SK-N-SH (cell line): ENCODE measurements at regions not wholly inside any gene's neighbourhood (a gene's known extent, or its start where the extent isn't known, plus 50 kb on each side); places are given as distances from the start of the nearest gene placed in this dataset.
A peak's percentile ranks its signal among the peaks of the same experiment; 100 is the strongest.

ENCODE experiments used
- CTCF ChIA-PET: fragments of 300-600, 350-600 bp; formaldehyde crosslinking; extraction: SDS; loops from one replicate; lab custom pipeline; 2021; lab: Yijun Ruan, JAX
- POLR2A ChIA-PET: fragments of 350-600 bp; sonication (Branson Sonifier 250); formaldehyde crosslinking; extraction: SDS; loops from one replicate; lab custom pipeline; 2020; ENCODE audit warnings: antibody characterized with exemption, inconsistent platforms; lab: Yijun Ruan, JAX
- DNase-seq: peaks from one replicate; pipeline ENCODE4 v3.0.0; 2012
- H2AFZ ChIP-seq: fragments of 200-600 bp; sonication (generic); 2 replicates; pipeline ENCODE4 v1.8.1; 2016; ENCODE audit warnings: antibody characterized with exemption, mild to moderate bottlenecking, low read depth
- H3F3A ChIP-seq: fragments of 200-600 bp; sonication (generic); replicated peaks from 2 replicates; pipeline ENCODE3; 2016; ENCODE audit warnings: antibody characterized with exemption, mild to moderate bottlenecking; ENCODE audit not compliant: insufficient read depth
- H3K27ac ChIP-seq, 2 experiments: fragments of 200-500 bp in 1 of 2; fragments of 200-600 bp in 1 of 2; sonication (Bioruptor generic) in 1 of 2; sonication (generic), shearing (Covaris generic) in 1 of 2; 2 replicates each; pipeline versions ENCODE4 v1.5.1 to v1.6.1; 2014 to 2016; ENCODE audit warnings: low read depth in 2 of 2, inconsistent platforms in 1 of 2, low read length in 1 of 2, mild to moderate bottlenecking in 1 of 2, mixed read lengths in 1 of 2
- H3K27me3 ChIP-seq: fragments of 200-600 bp; sonication (generic), shearing (Covaris generic); 2 replicates; pipeline ENCODE4 v1.6.1; 2016; ENCODE audit warnings: mixed run types; ENCODE audit not compliant: insufficient read depth
- H3K36me3 ChIP-seq, 2 experiments: fragments of 200-500 bp in 1 of 2; fragments of 200-600 bp in 1 of 2; sonication (Bioruptor generic) in 1 of 2; sonication (generic) in 1 of 2; replicated peaks in 1 of 2; 2 replicates each; pipeline versions ENCODE3 to v1.5.1; 2014 to 2016; ENCODE audit warnings: low read length in 1 of 2, mild to moderate bottlenecking in 1 of 2; ENCODE audit not compliant: insufficient read depth in 2 of 2, control insufficient read depth in 1 of 2
- H3K4me1 ChIP-seq, 2 experiments: fragments of 200-500 bp in 1 of 2; fragments of 200-600 bp in 1 of 2; sonication (Bioruptor generic) in 1 of 2; sonication (generic), shearing (Covaris generic) in 1 of 2; 2 replicates each; pipeline versions ENCODE4 v1.5.1 to v1.6.1; 2014 to 2016; ENCODE audit warnings: low read depth in 1 of 2, low read length in 1 of 2, mixed run types in 1 of 2; ENCODE audit not compliant: insufficient read depth in 2 of 2, control insufficient read depth in 1 of 2
- H3K4me2 ChIP-seq: fragments of 200-600 bp; sonication (generic), shearing (Covaris generic); 2 replicates; pipeline ENCODE4 v1.6.1; 2017; ENCODE audit warnings: mixed run types
- H3K4me3 ChIP-seq, 2 experiments: fragments of 200-500 bp in 1 of 2; fragments of 200-600 bp in 1 of 2; sonication (Bioruptor generic) in 1 of 2; sonication (generic), shearing (Covaris generic) in 1 of 2; 2 replicates each; pipeline versions ENCODE4 v1.5.1 to v1.8.1; 2014 to 2016; ENCODE audit warnings: low read depth in 2 of 2, inconsistent platforms in 1 of 2, low read length in 1 of 2, mild to moderate bottlenecking in 1 of 2, mixed read lengths in 1 of 2, moderate library complexity in 1 of 2
- H3K79me2 ChIP-seq: fragments of 200-600 bp; sonication (generic); 2 replicates; pipeline ENCODE4 v1.8.1; 2017; ENCODE audit warnings: mild to moderate bottlenecking; ENCODE audit not compliant: insufficient read depth
- H3K9ac ChIP-seq: fragments of 200-600 bp; sonication (generic); 2 replicates; pipeline ENCODE4 v1.6.1; 2017; ENCODE audit warnings: mixed run types
- H3K9me2 ChIP-seq: fragments of 200-600 bp; sonication (generic); 2 replicates; pipeline ENCODE4 v1.6.1; 2017; ENCODE audit warnings: mixed run types
- H3K9me3 ChIP-seq: fragments of 200-600 bp; sonication (generic); 2 replicates; pipeline ENCODE4 v1.6.1; 2017; ENCODE audit warnings: mixed run types, mild to moderate bottlenecking, moderate library complexity
- H4K20me1 ChIP-seq: fragments of 200-600 bp; sonication (generic); 2 replicates; pipeline ENCODE4 v1.6.1; 2017; ENCODE audit warnings: mild to moderate bottlenecking, mixed run types; ENCODE audit not compliant: insufficient read depth
- CHD2 ChIP-seq: fragments of 150-350 bp; IDR thresholded peaks from 2 replicates; pipeline ENCODE4 v1.6.1; 2018; ENCODE audit warnings: low read length; ENCODE audit not compliant: partially characterized antibody
- ELF1 ChIP-seq: IDR thresholded peaks from 2 replicates; pipeline ENCODE4 v1.4.0; 2012
- EP300 ChIP-seq, 2 experiments: IDR thresholded peaks; 2 replicates each; pipeline versions ENCODE4 v1.4.0 to v1.6.1; 2012; ENCODE audit warnings: borderline replicate concordance in 1 of 2, low read depth in 1 of 2, low read length in 1 of 2
- EZH2phosphoT487 ChIP-seq: fragments of 200-600 bp; sonication (generic); IDR thresholded peaks from 2 replicates; pipeline ENCODE4 v1.6.1; 2017; ENCODE audit warnings: low read depth, mixed run types, mild to moderate bottlenecking, antibody characterized with exemption, moderate library complexity, borderline replicate concordance
- FOXJ3 ChIP-seq: sonication (generic); formaldehyde crosslinking; IDR thresholded peaks from 2 replicates; pipeline ENCODE4 v1.5.1; 2020; ENCODE audit warnings: mild to moderate bottlenecking, missing genetic modification reagents
- FOXM1 ChIP-seq: IDR thresholded peaks from 2 replicates; pipeline ENCODE4 v1.4.0; 2012; ENCODE audit warnings: low read depth, mild to moderate bottlenecking
- GABPA ChIP-seq: IDR thresholded peaks from 2 replicates; pipeline ENCODE4 v1.4.0; 2012; ENCODE audit warnings: low read depth, mild to moderate bottlenecking
- GATA2 ChIP-seq: sonication (generic); formaldehyde crosslinking; IDR thresholded peaks from 2 replicates; pipeline ENCODE4 v1.5.0; 2020; ENCODE audit warnings: mild to moderate bottlenecking, missing genetic modification reagents
- JUND ChIP-seq: IDR thresholded peaks from 2 replicates; pipeline ENCODE4 v1.4.0; 2012
- MEF2A ChIP-seq: IDR thresholded peaks from 2 replicates; pipeline ENCODE4 v1.4.0; 2012; ENCODE audit warnings: low read depth, borderline replicate concordance
- MXI1 ChIP-seq: IDR thresholded peaks from 2 replicates; pipeline ENCODE4 v1.6.1; 2012; ENCODE audit warnings: mild to moderate bottlenecking, low read depth, low read length, improper control_type of control experiment
- NFIC ChIP-seq: IDR thresholded peaks from 2 replicates; pipeline ENCODE4 v1.4.0; 2012; ENCODE audit warnings: borderline replicate concordance
- POLR2AphosphoS5 ChIP-seq: IDR thresholded peaks from 2 replicates; pipeline ENCODE4 v1.6.1; 2012; ENCODE audit warnings: low read depth, low read length
- RAD21 ChIP-seq: IDR thresholded peaks from 2 replicates; pipeline ENCODE4 v1.6.1; 2012; ENCODE audit warnings: mild to moderate bottlenecking, low read length
- RCOR1 ChIP-seq: fragments of 150-350 bp; IDR thresholded peaks from 2 replicates; pipeline ENCODE4 v1.6.1; 2017; ENCODE audit warnings: antibody characterized with exemption, low read length
- RFX5 ChIP-seq: IDR thresholded peaks from 2 replicates; pipeline ENCODE4 v1.6.1; 2012; ENCODE audit warnings: mild to moderate bottlenecking, improper control_type of control experiment, low read length
- SIN3A ChIP-seq: IDR thresholded peaks from 2 replicates; pipeline ENCODE4 v1.6.1; 2012; ENCODE audit warnings: low read depth, mild to moderate bottlenecking, low read length, moderate library complexity, borderline replicate concordance
- TAF1 ChIP-seq: IDR thresholded peaks from 2 replicates; pipeline ENCODE4 v1.6.1; 2012; ENCODE audit warnings: low read depth, mild to moderate bottlenecking, low read length, moderate library complexity, borderline replicate concordance
- TCF12 ChIP-seq: IDR thresholded peaks from 2 replicates; pipeline ENCODE4 v1.4.0; 2012
- TEAD4 ChIP-seq: IDR thresholded peaks from 2 replicates; pipeline ENCODE4 v1.4.0; 2012; ENCODE audit warnings: mild to moderate bottlenecking, borderline replicate concordance; ENCODE audit not compliant: insufficient read depth
- WGBS: methylation state at CpG from one replicate; pipeline ENCODE4 v1.1.6; 2017; ENCODE audit warnings: low lambda C conversion rate; 5-methylcytosine and 5-hydroxymethylcytosine counted together
- TF ChIP-seq, protein P1 (sequence below): IDR thresholded peaks from 2 replicates; pipeline ENCODE4; 2012
- TF ChIP-seq, protein P2 (sequence below): IDR thresholded peaks from 2 replicates; pipeline ENCODE4 v1.4.0; 2012; ENCODE audit warnings: low read depth, borderline replicate concordance
- TF ChIP-seq, protein P3 (sequence below): IDR thresholded peaks from 2 replicates; pipeline ENCODE4 v1.4.0; 2012; ENCODE audit warnings: low read depth, borderline replicate concordance
- TF ChIP-seq, protein P4 (sequence below): fragments of 150-350 bp; IDR thresholded peaks from 2 replicates; pipeline ENCODE4 v1.6.1; 2016; ENCODE audit warnings: mild to moderate bottlenecking, low read depth, low read length
- TF ChIP-seq, protein P5 (sequence below): fragments of 200-600 bp; sonication (generic); IDR thresholded peaks from 2 replicates; pipeline ENCODE4 v1.6.1; 2017; ENCODE audit warnings: antibody characterized with exemption, mild to moderate bottlenecking, moderate library complexity
- TF ChIP-seq, protein P6 (sequence below): fragments of 150-350 bp; IDR thresholded peaks from 2 replicates; pipeline ENCODE4 v1.6.1; 2017; ENCODE audit warnings: antibody characterized with exemption, low read length, low read depth, borderline replicate concordance

DNA sequence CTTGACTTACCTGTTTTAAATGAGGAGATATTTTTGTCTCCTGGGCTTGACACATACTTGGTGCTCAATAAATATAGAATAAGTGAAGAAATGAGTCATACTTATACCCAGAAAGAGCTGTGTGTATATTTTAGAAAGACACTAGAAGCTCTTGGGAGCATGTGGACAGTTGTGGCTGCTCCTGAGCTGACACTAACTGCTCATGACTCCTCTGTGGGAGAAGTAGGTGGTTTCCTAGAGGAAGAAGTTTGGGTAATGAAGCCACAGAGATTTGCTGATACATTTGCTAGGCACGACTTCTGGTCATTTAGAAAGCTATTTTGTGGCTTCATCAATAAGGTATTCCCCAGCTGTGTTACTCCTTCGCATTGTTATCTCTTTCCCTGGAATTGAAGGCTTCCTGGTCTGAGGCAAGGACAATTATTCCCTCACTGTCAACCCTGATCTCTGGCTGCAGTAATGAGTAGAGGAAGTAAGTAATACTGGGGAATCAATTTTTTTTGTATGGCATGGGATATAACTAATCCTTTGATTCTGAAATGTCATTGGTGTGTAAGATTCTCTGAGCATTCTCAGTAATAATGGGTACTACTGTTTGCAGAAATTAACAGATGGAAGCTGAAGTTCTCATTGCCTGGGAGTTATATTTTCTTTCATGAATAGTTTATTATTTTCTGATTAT is 79.6 kb upstream of the DCBLD2 start:
- Histone ChIP-seq H3K9me2 (no peaks in the 10 kb centered on the region), H3K4me3 (peak overlapping the region in 1 of 2 experiments; percentile 52; a peak in 3 of 4 replicates), H3K4me1 (peaks cover 7 to 37% of the 10 kb centered on the region in 2 experiments), H2AFZ (0 out of 2 replicates have a peak overlapping the region, but pooled peaks have one; percentile 37), H3K79me2 (peaks cover 62% of the 10 kb centered on the region), H3K9me3 (no peaks in the 10 kb centered on the region), H3K27me3 (no peaks in the 10 kb centered on the region), H3K4me2 (peak overlapping the region; percentile 74), H3K36me3 (peaks cover 0 to 14% of the 10 kb centered on the region in 2 experiments), H4K20me1 (no peaks in the 10 kb centered on the region), H3K27ac (peak overlapping the region; percentile 16 to 94; a peak in 3 of 4 replicates), H3K9ac (peak overlapping the region; percentile 74), H3F3A (peaks cover 71% of the 10 kb centered on the region)
- CTCF ChIA-PET: interaction anchor here (1.2 to 1.6 kb wide), 3 partner anchors 13 to 164 kb away, joined by 3 to 6 read pairs (median 4); no protein-coding TSS in a partner anchor
- no peak for DNase-seq
- POLR2A ChIA-PET: no interaction called here
- WGBS: 10% methylated on average over 2 of the region's 2 CpGs
- TF ChIP-seq ELF1 (peak; percentile 47; the same call in 1 of the 2 replicates), MXI1 (no peak), SIN3A (peak; percentile 72; the same call in 1 of the 2 replicates), NFIC (peak; percentile 50), RCOR1 (no peak), RFX5 (no peak), EP300 (IDR thresholded peaks at IDR 0.05; ENCODE audit: borderline replicate concordance in 1 of 2, low read depth in 1 of 2, low read length in 1 of 2) (peak; percentile 38 to 65), EZH2phosphoT487 (no peak), TCF12 (peak; percentile 73), TAF1 (no peak), RAD21 (no peak), GABPA (0 out of 2 replicates have a peak, but pooled peaks have one; percentile 21), CHD2 (no peak), MEF2A (peak; percentile 57; the same call in 1 of the 2 replicates), FOXJ3 (CRISPR knock-in tag) (no peak), POLR2AphosphoS5 (peak; percentile 36; the same call in 1 of the 2 replicates), FOXM1 (peak; percentile 70; the same call in 1 of the 2 replicates), TEAD4 (0 out of 2 replicates have a peak, but pooled peaks have one; percentile 52), GATA2 (no peak), JUND (peak; percentile 43; the same call in 1 of the 2 replicates)
- TF ChIP-seq, protein P1, sequence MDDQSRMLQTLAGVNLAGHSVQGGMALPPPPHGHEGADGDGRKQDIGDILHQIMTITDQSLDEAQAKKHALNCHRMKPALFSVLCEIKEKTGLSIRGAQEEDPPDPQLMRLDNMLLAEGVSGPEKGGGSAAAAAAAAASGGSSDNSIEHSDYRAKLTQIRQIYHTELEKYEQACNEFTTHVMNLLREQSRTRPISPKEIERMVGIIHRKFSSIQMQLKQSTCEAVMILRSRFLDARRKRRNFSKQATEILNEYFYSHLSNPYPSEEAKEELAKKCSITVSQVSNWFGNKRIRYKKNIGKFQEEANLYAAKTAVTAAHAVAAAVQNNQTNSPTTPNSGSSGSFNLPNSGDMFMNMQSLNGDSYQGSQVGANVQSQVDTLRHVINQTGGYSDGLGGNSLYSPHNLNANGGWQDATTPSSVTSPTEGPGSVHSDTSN: peak; percentile 66
- TF ChIP-seq, protein P2, sequence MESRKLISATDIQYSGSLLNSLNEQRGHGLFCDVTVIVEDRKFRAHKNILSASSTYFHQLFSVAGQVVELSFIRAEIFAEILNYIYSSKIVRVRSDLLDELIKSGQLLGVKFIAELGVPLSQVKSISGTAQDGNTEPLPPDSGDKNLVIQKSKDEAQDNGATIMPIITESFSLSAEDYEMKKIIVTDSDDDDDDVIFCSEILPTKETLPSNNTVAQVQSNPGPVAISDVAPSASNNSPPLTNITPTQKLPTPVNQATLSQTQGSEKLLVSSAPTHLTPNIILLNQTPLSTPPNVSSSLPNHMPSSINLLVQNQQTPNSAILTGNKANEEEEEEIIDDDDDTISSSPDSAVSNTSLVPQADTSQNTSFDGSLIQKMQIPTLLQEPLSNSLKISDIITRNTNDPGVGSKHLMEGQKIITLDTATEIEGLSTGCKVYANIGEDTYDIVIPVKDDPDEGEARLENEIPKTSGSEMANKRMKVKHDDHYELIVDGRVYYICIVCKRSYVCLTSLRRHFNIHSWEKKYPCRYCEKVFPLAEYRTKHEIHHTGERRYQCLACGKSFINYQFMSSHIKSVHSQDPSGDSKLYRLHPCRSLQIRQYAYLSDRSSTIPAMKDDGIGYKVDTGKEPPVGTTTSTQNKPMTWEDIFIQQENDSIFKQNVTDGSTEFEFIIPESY: no peak
- TF ChIP-seq, protein P3, sequence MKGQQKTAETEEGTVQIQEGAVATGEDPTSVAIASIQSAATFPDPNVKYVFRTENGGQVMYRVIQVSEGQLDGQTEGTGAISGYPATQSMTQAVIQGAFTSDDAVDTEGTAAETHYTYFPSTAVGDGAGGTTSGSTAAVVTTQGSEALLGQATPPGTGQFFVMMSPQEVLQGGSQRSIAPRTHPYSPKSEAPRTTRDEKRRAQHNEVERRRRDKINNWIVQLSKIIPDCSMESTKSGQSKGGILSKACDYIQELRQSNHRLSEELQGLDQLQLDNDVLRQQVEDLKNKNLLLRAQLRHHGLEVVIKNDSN: no peak
- TF ChIP-seq, protein P4, sequence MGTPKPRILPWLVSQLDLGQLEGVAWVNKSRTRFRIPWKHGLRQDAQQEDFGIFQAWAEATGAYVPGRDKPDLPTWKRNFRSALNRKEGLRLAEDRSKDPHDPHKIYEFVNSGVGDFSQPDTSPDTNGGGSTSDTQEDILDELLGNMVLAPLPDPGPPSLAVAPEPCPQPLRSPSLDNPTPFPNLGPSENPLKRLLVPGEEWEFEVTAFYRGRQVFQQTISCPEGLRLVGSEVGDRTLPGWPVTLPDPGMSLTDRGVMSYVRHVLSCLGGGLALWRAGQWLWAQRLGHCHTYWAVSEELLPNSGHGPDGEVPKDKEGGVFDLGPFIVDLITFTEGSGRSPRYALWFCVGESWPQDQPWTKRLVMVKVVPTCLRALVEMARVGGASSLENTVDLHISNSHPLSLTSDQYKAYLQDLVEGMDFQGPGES: no peak
- TF ChIP-seq, protein P5, sequence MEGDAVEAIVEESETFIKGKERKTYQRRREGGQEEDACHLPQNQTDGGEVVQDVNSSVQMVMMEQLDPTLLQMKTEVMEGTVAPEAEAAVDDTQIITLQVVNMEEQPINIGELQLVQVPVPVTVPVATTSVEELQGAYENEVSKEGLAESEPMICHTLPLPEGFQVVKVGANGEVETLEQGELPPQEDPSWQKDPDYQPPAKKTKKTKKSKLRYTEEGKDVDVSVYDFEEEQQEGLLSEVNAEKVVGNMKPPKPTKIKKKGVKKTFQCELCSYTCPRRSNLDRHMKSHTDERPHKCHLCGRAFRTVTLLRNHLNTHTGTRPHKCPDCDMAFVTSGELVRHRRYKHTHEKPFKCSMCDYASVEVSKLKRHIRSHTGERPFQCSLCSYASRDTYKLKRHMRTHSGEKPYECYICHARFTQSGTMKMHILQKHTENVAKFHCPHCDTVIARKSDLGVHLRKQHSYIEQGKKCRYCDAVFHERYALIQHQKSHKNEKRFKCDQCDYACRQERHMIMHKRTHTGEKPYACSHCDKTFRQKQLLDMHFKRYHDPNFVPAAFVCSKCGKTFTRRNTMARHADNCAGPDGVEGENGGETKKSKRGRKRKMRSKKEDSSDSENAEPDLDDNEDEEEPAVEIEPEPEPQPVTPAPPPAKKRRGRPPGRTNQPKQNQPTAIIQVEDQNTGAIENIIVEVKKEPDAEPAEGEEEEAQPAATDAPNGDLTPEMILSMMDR: no peak
- TF ChIP-seq, protein P6, sequence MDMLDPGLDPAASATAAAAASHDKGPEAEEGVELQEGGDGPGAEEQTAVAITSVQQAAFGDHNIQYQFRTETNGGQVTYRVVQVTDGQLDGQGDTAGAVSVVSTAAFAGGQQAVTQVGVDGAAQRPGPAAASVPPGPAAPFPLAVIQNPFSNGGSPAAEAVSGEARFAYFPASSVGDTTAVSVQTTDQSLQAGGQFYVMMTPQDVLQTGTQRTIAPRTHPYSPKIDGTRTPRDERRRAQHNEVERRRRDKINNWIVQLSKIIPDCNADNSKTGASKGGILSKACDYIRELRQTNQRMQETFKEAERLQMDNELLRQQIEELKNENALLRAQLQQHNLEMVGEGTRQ: no peak
